Spleen (tissue), 7 donors: ENCODE measurements at regions not wholly inside any gene's neighbourhood (a gene's known extent, or its start where the extent isn't known, plus 50 kb on each side); places are given as distances from the start of the nearest gene placed in this dataset.

ENCODE experiments used
- CTCF ChIP-seq, 11 experiments: fragments of 200-600 bp in 7 of 11; fragments of 450-650 bp in 4 of 11; sonication (generic) in 4 of 11; IDR thresholded peaks in 8 of 11; conservative IDR thresholded peaks in 3 of 11; 1 replicate in 7 of 11; 2 replicates in 4 of 11; pipeline versions ENCODE4 v1.4.0 to v1.8.0; 2016 to 2021; ENCODE audit warnings: antibody characterized with exemption in 11 of 11, inconsistent platforms in 4 of 11, mild to moderate bottlenecking in 1 of 11
- POLR2A ChIP-seq, 3 donors: fragments of 450-650 bp; IDR thresholded peaks; one replicate each; pipeline ENCODE4 v1.5.1; 2017; ENCODE audit warnings: antibody characterized with exemption in 3 of 3, mild to moderate bottlenecking in 1 of 3
- donor health status: DM: no; HTN: no; CAD: no; lungs with moderate emphysema.
- donor health status: DM: no; HTN: no; CAD: no.
- donor health status: DM: no; HTN: no; CAD: no.

GRCh38 chr6:131362070-131362469 lies 211.0 kb upstream of the ARG1 start:
- no peak for TF ChIP-seq POLR2A (IDR thresholded peaks at IDR 0.05)
- no peak for TF ChIP-seq CTCF (IDR thresholded peaks at IDR 0.05 in 8 of 11, conservative IDR thresholded peaks at IDR 0.05 in 3 of 11)
